ENCODE measurements at regions not wholly inside any gene's neighbourhood (a gene's known extent, or its start where the extent isn't known, plus 50 kb on each side); places are given as distances from the start of the nearest gene placed in this dataset.

- no peak overlapping the region for H3K23ac ChIP-seq (ENCODE audit: low read depth, low read length)
- H2BK5ac ChIP-seq (ENCODE audit: low read depth, low read length, poor library complexity, severe bottlenecking), result no peak overlapping the region
- no peak overlapping the region for H3K18ac ChIP-seq (ENCODE audit: low read depth, low read length)
- no TSS peak for BruUV-seq (replicated peaks)
- H3K27me3 ChIP-seq (ENCODE audit: control insufficient read depth, insufficient read depth, low read length), result peaks cover 19% of the 10 kb centered on the region; the same call in 1 of the 2 replicates
- in situ Hi-C loops (cut with MboI; ENCODE audit: low sequenced_read_pairs), result no loop called here
- H3K9me3 ChIP-seq (ENCODE audit: control insufficient read depth, insufficient read depth, low read length), result no peaks in the 10 kb centered on the region
- H3K56ac ChIP-seq (ENCODE audit: extremely low read depth, insufficient read depth, low read length), result no peak overlapping the region
- no peak overlapping the region for H4K91ac ChIP-seq (ENCODE audit: insufficient read depth, low read depth, low read length)
- H3K4me2 ChIP-seq (ENCODE audit: low read depth, low read length), result no peak overlapping the region
- H3K4ac ChIP-seq (ENCODE audit: low read depth, low read length), result no peak overlapping the region
- no peak overlapping the region for H2AK9ac ChIP-seq (replicated peaks; ENCODE audit: low read depth, low read length, poor library complexity)
- H3K27ac ChIP-seq (ENCODE audit: insufficient read depth, low read length), result no peak overlapping the region
- dilution Hi-C loops (cut with HindIII; ENCODE audit: low sequenced_read_pairs, unreplicated experiment), result no loop called here
- no peaks in the 10 kb centered on the region for H3K4me1 ChIP-seq (ENCODE audit: control insufficient read depth, insufficient read depth, low read length)
- POLR2A ChIA-PET (ENCODE audit: unreplicated experiment), result no interaction called here
- no peaks in the 10 kb centered on the region for H3K9me1 ChIP-seq (ENCODE audit: insufficient read depth, low read length)
- H3K4me3 ChIP-seq (ENCODE audit: insufficient read depth, low read depth, low read length), result no peak overlapping the region
- H4K8ac ChIP-seq (ENCODE audit: low read depth in 2 of 2, low read length in 2 of 2), result no peak overlapping the region
- ATAC-seq (ENCODE audit: low read depth) (no peak), DNase-seq (no peak)
- no peak overlapping the region for H4K5ac ChIP-seq (ENCODE audit: low read depth, low read length)
- intact Hi-C loops (cut with micrococcal nuclease), result no loop called here
- no peak overlapping the region for H2AFZ ChIP-seq (replicated peaks; ENCODE audit: low read length, poor library complexity)
- no peak overlapping the region for H2AK5ac ChIP-seq (ENCODE audit: low read depth, low read length)
- H3K36me3 ChIP-seq (ENCODE audit: control insufficient read depth, insufficient read depth, low read length), result no peaks in the 10 kb centered on the region
- no peak overlapping the region for H2BK15ac ChIP-seq (ENCODE audit: low read depth, low read length)
- no peak overlapping the region for H3K14ac ChIP-seq (replicated peaks; ENCODE audit: low read depth, low read length)
- H4K20me1 ChIP-seq (ENCODE audit: insufficient read depth, low read length), result no peaks in the 10 kb centered on the region
- CTCF ChIA-PET, result no interaction called here
- no peak for TF ChIP-seq ELK1 (IDR thresholded peaks at IDR 0.05; ENCODE audit: borderline replicate concordance, low read depth, low read length)
- TF ChIP-seq CTCF (conservative IDR thresholded peaks at IDR 0.05; ENCODE audit: low read depth, low read length), result no peak
- no peak for TF ChIP-seq SMC3 (IDR thresholded peaks at IDR 0.05; ENCODE audit: low read depth, low read length)
- no peak for TF ChIP-seq NFE2L2 (IDR thresholded peaks at IDR 0.05; ENCODE audit: low read depth, low read length)
- TF ChIP-seq RFX5 (IDR thresholded peaks at IDR 0.05; ENCODE audit: low read depth, low read length), result no peak
- no peak for TF ChIP-seq USF2 (IDR thresholded peaks at IDR 0.05; ENCODE audit: low read depth, low read length)
- no peak for TF ChIP-seq FOS (IDR thresholded peaks at IDR 0.05; ENCODE audit: low read depth, low read length)
- TF ChIP-seq MAFK (IDR thresholded peaks at IDR 0.05; ENCODE audit: low read depth, low read length), result no peak
- TF ChIP-seq RAD21 (IDR thresholded peaks at IDR 0.05; ENCODE audit: low read length), result no peak
- no peak for TF ChIP-seq POLR2A (IDR thresholded peaks at IDR 0.05; ENCODE audit: low read depth, low read length)
- no peak for TF ChIP-seq MXI1 (IDR thresholded peaks at IDR 0.05; ENCODE audit: borderline replicate concordance, low read depth, low read length)
- TF ChIP-seq CEBPB (IDR thresholded peaks at IDR 0.05; ENCODE audit: low read depth, low read length), result no peak
- no peak overlapping the region for H2BK20ac ChIP-seq (ENCODE audit: low read depth, low read length)
- no peak overlapping the region for H3K9ac ChIP-seq (ENCODE audit: low read depth, low read length)
- 90% methylated on average over 3 of the region's 9 CpGs; no CpG with 5 or more reads in 1 of the 2 experiments for WGBS, 2 experiments (ENCODE audit: extremely low coverage in 2 of 2, insufficient read length in 1 of 2)
- no peak overlapping the region for H2BK120ac ChIP-seq (ENCODE audit: low read depth, low read length)
- no peaks in the 10 kb centered on the region for H3K79me1 ChIP-seq (ENCODE audit: low read depth in 1 of 2, low read length in 2 of 2)
Measured at GRCh38 chr14:101113108-101113612, 209.6 kb upstream of the RTL1 start.
